ENCODE measurements at regions not wholly inside any gene's neighbourhood (a gene's known extent, or its start where the extent isn't known, plus 50 kb on each side); places are given as distances from the start of the nearest gene placed in this dataset.

DNA sequence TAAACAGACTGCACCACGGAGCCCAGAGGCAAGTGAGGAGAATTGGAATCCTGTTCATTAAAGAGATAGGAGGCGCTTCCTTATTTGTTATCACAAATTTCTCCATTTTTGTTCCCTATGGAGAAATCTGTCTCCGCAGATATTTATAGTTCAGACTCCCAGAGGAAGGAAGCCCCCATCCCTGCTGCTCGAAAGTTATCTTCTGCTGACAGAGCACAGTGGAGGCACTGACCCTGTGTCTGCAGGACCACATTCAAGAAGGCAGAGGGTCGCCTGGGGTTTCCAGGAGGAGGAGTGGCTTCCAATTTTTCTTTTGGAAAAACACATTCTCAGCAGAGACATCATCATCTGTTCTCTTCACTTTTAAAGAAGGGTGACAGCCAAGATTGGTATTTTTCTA, 73.0 kb upstream of the GPR45 start:
- no peak for TF ChIP-seq CTCF (IDR thresholded peaks at IDR 0.05; ENCODE audit: insufficient read depth, low read depth, low read length)
- TF ChIP-seq EZH2 (IDR thresholded peaks at IDR 0.05; ENCODE audit: insufficient read depth, low read length): no peak
